Panc1 (cell line): ENCODE measurements at regions not wholly inside any gene's neighbourhood (a gene's known extent, or its start where the extent isn't known, plus 50 kb on each side); places are given as distances from the start of the nearest gene placed in this dataset.

ENCODE experiments used
- POLR2AphosphoS5 ChIP-seq: IDR thresholded peaks from 2 replicates; pipeline ENCODE4 v1.6.1; 2012; ENCODE audit warnings: mild to moderate bottlenecking, low read depth, low read length, moderate library complexity
- REST ChIP-seq, 2 experiments: IDR thresholded peaks; 2 replicates each; pipeline ENCODE4 v1.6.1; 2011 to 2012; ENCODE audit warnings: low read depth in 2 of 2, control low read depth in 1 of 2, low read length in 1 of 2, mild to moderate bottlenecking in 1 of 2, moderate library complexity in 1 of 2; ENCODE audit not compliant: insufficient read depth in 1 of 2
- SIN3A ChIP-seq: IDR thresholded peaks from 2 replicates; pipeline ENCODE4 v1.6.1; 2012; ENCODE audit warnings: low read depth, mild to moderate bottlenecking, low read length, moderate library complexity, borderline replicate concordance; ENCODE audit not compliant: insufficient read depth
- TCF7L2 ChIP-seq: IDR thresholded peaks from 2 replicates; pipeline ENCODE4 v1.6.1; 2011; ENCODE audit warnings: mild to moderate bottlenecking, low read depth, low read length, inconsistent platforms
- TF ChIP-seq, protein P1 (sequence below): fragments of 450-650 bp; IDR thresholded peaks from 2 replicates; pipeline ENCODE4 v1.5.1; 2017; ENCODE audit warnings: mild to moderate bottlenecking

DNA sequence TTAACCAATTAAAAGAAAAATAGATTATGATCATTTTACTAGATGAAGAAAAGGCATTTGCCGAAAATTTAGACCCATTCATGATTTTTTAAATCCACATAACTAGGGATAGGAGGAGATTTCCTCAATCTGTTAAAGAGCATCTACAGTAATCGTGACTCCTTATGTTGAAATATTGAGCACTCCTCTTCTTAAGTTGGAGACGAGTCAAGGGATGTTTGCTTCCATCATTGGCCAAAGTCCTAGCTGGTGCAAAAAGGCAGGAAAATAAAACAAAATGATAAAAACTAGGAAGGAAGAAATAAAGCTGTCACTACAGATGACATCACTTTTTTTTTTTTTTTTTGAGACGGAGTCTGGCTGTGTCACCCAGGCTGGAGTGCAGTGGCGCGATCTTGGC lies 245.6 kb upstream of the KAZN start:
- TF ChIP-seq, protein P1, sequence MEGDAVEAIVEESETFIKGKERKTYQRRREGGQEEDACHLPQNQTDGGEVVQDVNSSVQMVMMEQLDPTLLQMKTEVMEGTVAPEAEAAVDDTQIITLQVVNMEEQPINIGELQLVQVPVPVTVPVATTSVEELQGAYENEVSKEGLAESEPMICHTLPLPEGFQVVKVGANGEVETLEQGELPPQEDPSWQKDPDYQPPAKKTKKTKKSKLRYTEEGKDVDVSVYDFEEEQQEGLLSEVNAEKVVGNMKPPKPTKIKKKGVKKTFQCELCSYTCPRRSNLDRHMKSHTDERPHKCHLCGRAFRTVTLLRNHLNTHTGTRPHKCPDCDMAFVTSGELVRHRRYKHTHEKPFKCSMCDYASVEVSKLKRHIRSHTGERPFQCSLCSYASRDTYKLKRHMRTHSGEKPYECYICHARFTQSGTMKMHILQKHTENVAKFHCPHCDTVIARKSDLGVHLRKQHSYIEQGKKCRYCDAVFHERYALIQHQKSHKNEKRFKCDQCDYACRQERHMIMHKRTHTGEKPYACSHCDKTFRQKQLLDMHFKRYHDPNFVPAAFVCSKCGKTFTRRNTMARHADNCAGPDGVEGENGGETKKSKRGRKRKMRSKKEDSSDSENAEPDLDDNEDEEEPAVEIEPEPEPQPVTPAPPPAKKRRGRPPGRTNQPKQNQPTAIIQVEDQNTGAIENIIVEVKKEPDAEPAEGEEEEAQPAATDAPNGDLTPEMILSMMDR: no peak
- no peak for TF ChIP-seq POLR2AphosphoS5
- no peak for TF ChIP-seq SIN3A
- TF ChIP-seq REST (IDR thresholded peaks at IDR 0.05; ENCODE audit: insufficient read depth in 1 of 2, low read depth in 2 of 2, low read length in 1 of 2): no peak
- no peak for TF ChIP-seq TCF7L2
